Cardiac fibroblast (primary cell): ENCODE measurements at regions not wholly inside any gene's neighbourhood (a gene's known extent, or its start where the extent isn't known, plus 50 kb on each side); places are given as distances from the start of the nearest gene placed in this dataset.

Experiments used
- DNase-seq, 2 donors: peaks; one replicate each; pipeline versions ENCODE4 v3.0.0 to v3.0.0-alpha.2; 2010; ENCODE audit warnings: low read depth in 2 of 2
- H3K4me3 ChIP-seq, 2 donors: replicated peaks in 1 of 2; 1 replicate in 1 of 2; 2 replicates in 1 of 2; pipeline ENCODE4 v1.5.1; 2011; ENCODE audit warnings: low read depth in 2 of 2, low read length in 2 of 2, mild to moderate bottlenecking in 2 of 2, moderate library complexity in 1 of 2
- TF ChIP-seq, protein P1 (sequence below): IDR thresholded peaks from one replicate; pipeline ENCODE4 v1.5.1; 2011; ENCODE audit warnings: low read depth, mild to moderate bottlenecking, low read length, inconsistent platforms

DNA sequence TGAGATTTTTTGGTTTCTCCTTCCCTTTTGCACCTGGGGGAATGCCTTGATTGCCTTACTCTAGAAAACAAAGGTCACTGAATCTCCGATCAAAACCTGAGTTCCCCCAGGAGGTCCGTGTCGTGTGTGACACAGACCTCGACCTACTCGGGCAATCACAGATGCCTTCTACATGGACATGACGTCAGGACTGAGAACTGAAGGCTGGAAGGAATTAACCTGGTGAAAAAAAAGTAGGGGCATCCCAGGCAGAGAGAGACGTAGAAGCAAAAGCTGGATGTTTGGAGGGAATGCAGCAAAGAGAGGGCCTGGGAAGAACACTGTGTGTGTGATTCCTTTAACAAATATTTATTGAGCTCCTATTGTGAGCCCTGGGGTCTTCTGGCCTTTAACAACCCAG lies 178.0 kb downstream of the PRDM2 start:
- no peak overlapping the region for H3K4me3 ChIP-seq
- no peak for DNase-seq
- TF ChIP-seq, protein P1, sequence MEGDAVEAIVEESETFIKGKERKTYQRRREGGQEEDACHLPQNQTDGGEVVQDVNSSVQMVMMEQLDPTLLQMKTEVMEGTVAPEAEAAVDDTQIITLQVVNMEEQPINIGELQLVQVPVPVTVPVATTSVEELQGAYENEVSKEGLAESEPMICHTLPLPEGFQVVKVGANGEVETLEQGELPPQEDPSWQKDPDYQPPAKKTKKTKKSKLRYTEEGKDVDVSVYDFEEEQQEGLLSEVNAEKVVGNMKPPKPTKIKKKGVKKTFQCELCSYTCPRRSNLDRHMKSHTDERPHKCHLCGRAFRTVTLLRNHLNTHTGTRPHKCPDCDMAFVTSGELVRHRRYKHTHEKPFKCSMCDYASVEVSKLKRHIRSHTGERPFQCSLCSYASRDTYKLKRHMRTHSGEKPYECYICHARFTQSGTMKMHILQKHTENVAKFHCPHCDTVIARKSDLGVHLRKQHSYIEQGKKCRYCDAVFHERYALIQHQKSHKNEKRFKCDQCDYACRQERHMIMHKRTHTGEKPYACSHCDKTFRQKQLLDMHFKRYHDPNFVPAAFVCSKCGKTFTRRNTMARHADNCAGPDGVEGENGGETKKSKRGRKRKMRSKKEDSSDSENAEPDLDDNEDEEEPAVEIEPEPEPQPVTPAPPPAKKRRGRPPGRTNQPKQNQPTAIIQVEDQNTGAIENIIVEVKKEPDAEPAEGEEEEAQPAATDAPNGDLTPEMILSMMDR = no peak

DNA sequence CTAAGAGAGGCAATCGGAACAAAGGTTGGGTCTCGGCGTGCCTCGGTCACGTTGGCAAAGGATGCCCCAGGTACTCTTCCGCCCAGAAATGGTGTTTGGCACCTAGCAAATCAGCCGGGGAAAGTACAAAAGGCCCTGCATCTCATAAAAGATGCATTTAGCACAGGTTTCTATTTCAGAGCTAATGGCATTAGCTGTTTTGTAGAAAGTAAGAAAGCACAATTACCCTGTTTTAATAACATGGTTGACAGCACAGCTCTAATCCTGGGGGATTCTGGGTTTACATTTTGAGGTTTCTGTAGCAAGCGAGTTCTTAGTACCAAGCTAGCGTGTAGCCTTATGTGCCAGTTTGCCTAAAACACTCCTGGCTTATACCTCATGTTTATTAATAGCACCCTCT lies 178.5 kb downstream of the PRDM2 start:
- TF ChIP-seq, protein P1 = no peak
- H3K4me3 ChIP-seq = no peak overlapping the region
- DNase-seq = no peak

DNA sequence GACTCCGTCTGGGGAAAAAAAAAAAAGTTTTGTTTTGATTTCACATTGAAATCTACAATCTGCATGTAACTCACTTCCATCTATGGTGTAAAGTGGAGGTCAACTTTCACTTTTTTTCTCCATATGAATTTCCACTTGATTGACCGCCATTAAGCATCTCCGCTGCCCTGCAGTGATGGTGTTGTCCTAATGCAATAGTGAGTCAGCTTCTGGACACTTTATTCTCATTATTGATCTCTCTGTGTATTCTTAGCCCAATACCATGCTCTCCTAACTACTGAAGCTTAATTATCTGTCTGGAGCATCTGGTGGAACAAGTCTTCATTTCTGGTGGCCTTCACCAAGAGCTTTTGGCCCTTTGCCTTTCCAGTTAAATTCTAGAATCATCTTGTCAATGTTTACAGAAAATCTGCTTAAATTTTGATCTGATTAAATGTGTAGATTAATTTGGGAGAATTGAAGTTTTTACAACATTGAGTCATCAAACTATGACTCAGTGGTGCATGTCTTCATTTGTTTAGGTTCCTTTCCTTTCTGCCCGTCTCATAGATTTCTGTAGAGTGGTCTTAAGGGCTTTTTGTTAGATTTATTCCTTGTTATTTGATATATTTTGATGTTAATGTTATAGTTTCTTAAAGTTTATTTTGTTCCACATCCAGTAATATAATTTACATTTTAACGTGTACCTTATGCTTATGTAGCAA lies 181.5 kb downstream of the PRDM2 start:
- peak in 1 of 2 donors; percentile 26 for DNase-seq
- TF ChIP-seq, protein P1 = no peak
- H3K4me3 ChIP-seq = no peak overlapping the region

DNA sequence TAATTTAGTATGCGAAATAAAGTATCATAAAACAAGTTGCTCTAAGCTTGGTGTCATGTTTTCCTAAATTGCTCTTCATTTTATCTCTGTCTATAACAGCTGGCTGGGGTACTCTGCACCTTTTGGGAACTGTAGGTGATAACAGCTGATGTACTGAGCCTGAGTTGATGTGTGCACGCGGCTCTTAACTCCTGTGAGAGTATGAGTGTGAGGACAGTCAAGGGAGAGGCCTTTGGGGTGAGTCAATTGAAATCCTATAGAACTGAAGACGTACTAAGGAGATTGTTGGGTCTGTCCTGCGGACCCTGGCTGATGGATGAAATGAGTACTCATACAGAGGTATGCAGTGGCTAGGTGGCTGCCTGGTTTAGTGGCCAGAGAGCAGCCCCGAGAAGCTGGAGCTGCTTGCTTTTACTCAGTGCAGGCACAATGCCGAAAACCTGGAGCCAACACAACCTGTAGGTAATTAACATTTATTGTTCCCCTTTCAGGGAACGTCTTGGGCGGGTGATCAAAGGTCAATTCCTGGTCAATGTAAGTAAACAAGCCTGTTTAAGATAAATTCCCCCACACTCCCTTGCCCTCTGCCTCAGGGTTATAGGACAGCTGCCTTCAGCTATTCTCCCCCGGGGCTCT lies 188.5 kb downstream of the PRDM2 start:
- no peak overlapping the region for H3K4me3 ChIP-seq
- TF ChIP-seq, protein P1 = no peak
- no peak for DNase-seq

DNA sequence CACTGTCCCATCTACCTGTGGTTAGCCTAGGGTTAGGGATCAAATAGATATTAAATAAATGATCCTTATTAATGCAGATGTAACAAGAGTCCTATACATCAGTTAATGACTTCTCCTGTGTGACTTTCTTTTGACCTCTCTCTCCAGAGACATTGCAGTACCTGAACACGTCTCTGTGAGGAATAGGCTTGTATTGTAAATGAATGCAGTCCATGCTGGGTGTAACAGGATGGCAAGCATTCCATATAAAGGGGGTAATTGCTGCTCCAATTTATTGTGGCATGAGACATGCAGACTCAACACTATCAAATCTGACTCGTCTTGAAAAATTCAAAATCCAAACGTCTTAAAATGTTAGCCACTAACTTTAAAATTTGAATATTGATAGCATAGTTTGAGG lies 189.5 kb downstream of the PRDM2 start:
- no peak for DNase-seq
- TF ChIP-seq, protein P1 = no peak
- H3K4me3 ChIP-seq = no peak overlapping the region

DNA sequence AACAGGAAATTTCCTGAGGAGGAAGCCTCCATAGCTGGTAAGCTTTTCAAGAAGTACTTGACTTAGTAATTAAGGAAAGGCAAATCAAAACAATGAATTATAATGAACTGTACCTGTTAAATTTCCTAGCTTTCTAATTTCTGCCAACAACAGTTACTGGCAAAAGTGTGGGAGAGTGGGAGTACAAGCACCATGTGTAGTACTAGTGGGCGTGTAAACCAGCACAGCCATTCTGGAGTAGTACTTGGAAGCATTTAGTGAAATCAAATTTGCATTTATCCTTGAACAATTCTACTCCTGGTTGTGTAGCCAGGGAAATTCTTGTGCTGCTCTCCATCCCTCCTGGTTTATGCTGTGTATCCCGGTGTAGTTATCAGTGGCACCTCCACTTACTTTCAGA lies 190.8 kb downstream of the PRDM2 start:
- H3K4me3 ChIP-seq = no peak overlapping the region
- DNase-seq = no peak
- TF ChIP-seq, protein P1 = no peak
